Keratinocyte (primary cell): ENCODE measurements at regions not wholly inside any gene's neighbourhood (a gene's known extent, or its start where the extent isn't known, plus 50 kb on each side); places are given as distances from the start of the nearest gene placed in this dataset.

Experiments
- EZH2 ChIP-seq: IDR thresholded peaks from one replicate; pipeline ENCODE4 v1.6.1; 2012; ENCODE audit warnings: inconsistent platforms, mild to moderate bottlenecking, low read length, moderate library complexity
- TF ChIP-seq, protein P1 (sequence below), 3 experiments: IDR thresholded peaks in 1 of 3; conservative IDR thresholded peaks in 1 of 3; optimal IDR thresholded peaks in 1 of 3; 2 replicates in 2 of 3; 3 replicates in 1 of 3; pipeline versions ENCODE3 to v1.5.1; 2011; ENCODE audit warnings: low read length in 3 of 3, mild to moderate bottlenecking in 3 of 3, moderate library complexity in 2 of 3, control low read depth in 1 of 3, inconsistent platforms in 1 of 3; ENCODE audit not compliant: insufficient read depth in 2 of 3; ENCODE audit errors: extremely low read depth in 1 of 3

GRCh38 chr9:93801120-93801519 lies 154.0 kb downstream of the BARX1 start:
- TF ChIP-seq, protein P1, sequence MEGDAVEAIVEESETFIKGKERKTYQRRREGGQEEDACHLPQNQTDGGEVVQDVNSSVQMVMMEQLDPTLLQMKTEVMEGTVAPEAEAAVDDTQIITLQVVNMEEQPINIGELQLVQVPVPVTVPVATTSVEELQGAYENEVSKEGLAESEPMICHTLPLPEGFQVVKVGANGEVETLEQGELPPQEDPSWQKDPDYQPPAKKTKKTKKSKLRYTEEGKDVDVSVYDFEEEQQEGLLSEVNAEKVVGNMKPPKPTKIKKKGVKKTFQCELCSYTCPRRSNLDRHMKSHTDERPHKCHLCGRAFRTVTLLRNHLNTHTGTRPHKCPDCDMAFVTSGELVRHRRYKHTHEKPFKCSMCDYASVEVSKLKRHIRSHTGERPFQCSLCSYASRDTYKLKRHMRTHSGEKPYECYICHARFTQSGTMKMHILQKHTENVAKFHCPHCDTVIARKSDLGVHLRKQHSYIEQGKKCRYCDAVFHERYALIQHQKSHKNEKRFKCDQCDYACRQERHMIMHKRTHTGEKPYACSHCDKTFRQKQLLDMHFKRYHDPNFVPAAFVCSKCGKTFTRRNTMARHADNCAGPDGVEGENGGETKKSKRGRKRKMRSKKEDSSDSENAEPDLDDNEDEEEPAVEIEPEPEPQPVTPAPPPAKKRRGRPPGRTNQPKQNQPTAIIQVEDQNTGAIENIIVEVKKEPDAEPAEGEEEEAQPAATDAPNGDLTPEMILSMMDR (optimal IDR thresholded peaks at IDR 0.05 in 1 of 3, IDR thresholded peaks at IDR 0.05 in 1 of 3, conservative IDR thresholded peaks at IDR 0.05 in 1 of 3; ENCODE audit: extremely low read depth in 1 of 3, insufficient read depth in 2 of 3, low read length in 3 of 3) = no peak
- no peak for TF ChIP-seq EZH2
